K562 (cell line): ENCODE measurements at regions not wholly inside any gene's neighbourhood (a gene's known extent, or its start where the extent isn't known, plus 50 kb on each side); places are given as distances from the start of the nearest gene placed in this dataset.
"Not testable (repeated sequence)": the region's sequence is repeated elsewhere in the genome, so short reads cannot be mapped to it uniquely, and the experiment has no call there.

Experiments used
- ATAC-seq: fragments of 200-7000 bp; cut with Tn5 transposase; 3 replicates; pipeline ENCODE4 v1.9.1; 2020; ENCODE audit warnings: moderate library complexity
- BruUV-seq: library from RNA; stranded (reverse); fragments of 400-500 nt; replicated peaks from 2 replicates; lab custom pipeline; 2021; lab: Mats Ljungman, UMichigan
- CTCF ChIA-PET: fragments of 300-600 bp; formaldehyde crosslinking; extraction: SDS; loops from one replicate; lab custom pipeline; 2021; ENCODE audit warnings: low intra/inter-chr PET ratio; lab: Yijun Ruan, JAX
- POLR2A ChIA-PET: fragments of 300-600, 350-650 bp; sonication (Branson Sonifier 250); formaldehyde crosslinking; extraction: SDS; loops from one replicate; lab custom pipeline; 2021; ENCODE audit warnings: antibody characterized with exemption, inconsistent platforms; lab: Yijun Ruan, JAX
- DNase-seq, 4 experiments: peaks; one replicate each; pipeline versions ENCODE4 v3.0.0 to v3.0.0-alpha.2; 2011 to 2018; ENCODE audit warnings: low spot score in 3 of 4, mixed read lengths in 3 of 4; ENCODE audit errors: extremely low read depth in 1 of 4
- FAIRE-seq: peaks from 2 replicates; lab custom pipeline; 2011; peaks lifted over from hg19 to GRCh38; lab: Jason Lieb, UNC
- H2AFZ ChIP-seq: 2 replicates; pipeline ENCODE4 v1.6.0; 2011; ENCODE audit warnings: low read depth, low read length, control low read depth, inconsistent platforms
- H3K27ac ChIP-seq: fragments of 200-600 bp; 3 replicates; pipeline ENCODE4 v1.8.0; 2011; ENCODE audit warnings: low read depth, mild to moderate bottlenecking, control low read depth, inconsistent platforms, low read length, moderate library complexity, mixed read lengths; ENCODE audit errors: extremely low read depth
- H3K27me3 ChIP-seq, 2 experiments: fragments of 300-600 bp in 1 of 2; 2 replicates in 1 of 2; 3 replicates in 1 of 2; pipeline versions ENCODE4 v1.6.0 to v1.8.0; 2011; ENCODE audit warnings: inconsistent platforms in 2 of 2, low read length in 2 of 2, mild to moderate bottlenecking in 1 of 2, mixed read lengths in 1 of 2, moderate library complexity in 1 of 2; ENCODE audit not compliant: control insufficient read depth in 2 of 2, insufficient read depth in 2 of 2
- H3K36me3 ChIP-seq: fragments of 300-600 bp; 3 replicates; pipeline ENCODE4 v1.8.0; 2011; ENCODE audit warnings: mild to moderate bottlenecking, low read length, inconsistent platforms; ENCODE audit not compliant: control insufficient read depth, insufficient read depth
- H3K4me1 ChIP-seq, 2 experiments: fragments of 200-600 bp in 1 of 2; replicated peaks in 1 of 2; 2 replicates in 1 of 2; 3 replicates in 1 of 2; pipeline versions ENCODE4 v1.5.1 to v1.8.0; 2011; ENCODE audit warnings: inconsistent platforms in 2 of 2, low read length in 2 of 2, mild to moderate bottlenecking in 1 of 2, mixed read lengths in 1 of 2, moderate library complexity in 1 of 2; ENCODE audit not compliant: control insufficient read depth in 2 of 2, insufficient read depth in 2 of 2
- H3K4me2 ChIP-seq: 2 replicates; pipeline ENCODE4 v1.6.1; 2011; ENCODE audit warnings: low read length, control low read depth, inconsistent platforms, mixed read lengths; ENCODE audit not compliant: insufficient read depth
- H3K4me3 ChIP-seq: fragments of 200-600 bp; sonication (generic), shearing (Covaris generic); 2 replicates; pipeline ENCODE4 v1.5.1; 2016; ENCODE audit warnings: control low read depth, inconsistent platforms
- H3K79me2 ChIP-seq: fragments of 200-600 bp; 3 replicates; pipeline ENCODE4 v1.8.0; 2011; ENCODE audit warnings: low read length, inconsistent platforms; ENCODE audit not compliant: control insufficient read depth, insufficient read depth
- H3K9ac ChIP-seq, 2 experiments: 2 replicates each; pipeline versions ENCODE4 v1.6.0 to v1.6.1; 2011; ENCODE audit warnings: low read depth in 2 of 2, low read length in 2 of 2, control low read depth in 1 of 2, inconsistent platforms in 1 of 2, mild to moderate bottlenecking in 1 of 2, mixed read lengths in 1 of 2; ENCODE audit not compliant: insufficient read depth in 1 of 2
- H3K9me1 ChIP-seq: one replicate; pipeline ENCODE4 v1.6.0; 2011; ENCODE audit warnings: inconsistent platforms, mild to moderate bottlenecking, low read length, moderate library complexity; ENCODE audit not compliant: control insufficient read depth, insufficient read depth
- H3K9me3 ChIP-seq: replicated peaks from 2 replicates; pipeline ENCODE4 v1.5.1; 2011; ENCODE audit warnings: low read depth, low read length, inconsistent platforms; ENCODE audit not compliant: control insufficient read depth, insufficient read depth
- H4K20me1 ChIP-seq: replicated peaks from 2 replicates; pipeline ENCODE4 v1.6.1; 2011; ENCODE audit warnings: low read length, inconsistent platforms, mixed read lengths; ENCODE audit not compliant: control insufficient read depth, insufficient read depth
- RBM15 ChIP-seq: fragments of 200-400 bp; formaldehyde crosslinking; IDR thresholded peaks from 2 replicates; pipeline ENCODE4 v1.6.1; 2018; ENCODE audit warnings: mild to moderate bottlenecking, low read length, moderate library complexity; ENCODE audit not compliant: insufficient read depth
- RBM25 ChIP-seq: fragments of 200-400 bp; formaldehyde crosslinking; IDR thresholded peaks from 2 replicates; pipeline ENCODE4 v1.6.1; 2018; ENCODE audit warnings: low read length, low read depth, moderate library complexity; ENCODE audit not compliant: severe bottlenecking
- WGBS: fragments of 100-300 bp; shearing (Covaris generic); methylation state at CpG from one replicate; pipeline ENCODE4 v1.1.6; 2016; ENCODE audit warnings: low coverage, mixed read lengths; ENCODE audit not compliant: insufficient coverage; ENCODE audit errors: missing lambda C conversion rate; 5-methylcytosine and 5-hydroxymethylcytosine counted together
- in situ Hi-C: fragments of 300-500 bp; cut with MboI; formaldehyde crosslinking; loops from 4 replicates; pipeline ENCODE4 v1.15.0; 2018; ENCODE audit warnings: inconsistent platforms, mixed read lengths
- intact Hi-C: fragments of 100-400 bp; cut with micrococcal nuclease; formaldehyde crosslinking; loops from 2 replicates; pipeline ENCODE4 v1.14.2; 2022

DNA sequence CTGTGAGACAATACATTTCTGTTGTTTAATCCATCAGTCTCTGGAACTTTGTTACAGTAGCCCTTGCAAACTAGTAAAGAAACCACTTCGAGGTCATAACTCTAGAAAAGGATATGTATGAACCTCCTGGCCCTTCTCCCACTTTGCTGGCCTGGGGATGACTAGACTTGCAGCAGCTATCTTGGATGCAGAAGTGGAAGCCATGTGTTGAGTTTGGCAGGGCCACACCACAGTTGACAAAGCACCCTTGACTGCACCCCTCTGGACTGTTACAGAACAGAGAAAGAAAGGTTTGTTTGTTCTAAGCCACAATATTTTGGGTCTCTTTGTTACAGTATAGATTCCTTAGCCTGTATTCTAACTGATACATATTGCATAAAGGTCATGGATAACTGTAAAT is 183.2 kb upstream of the TAS2R1 start:
- H3K4me3 ChIP-seq, result no peak overlapping the region
- FAIRE-seq, result no peak
- DNase-seq, result no peak
- H4K20me1 ChIP-seq, result no peaks in the 10 kb centered on the region
- no TSS peak for BruUV-seq
- no peak for TF ChIP-seq RBM15
- H2AFZ ChIP-seq, result no peak overlapping the region
- H3K4me1 ChIP-seq, result no peaks in the 10 kb centered on the region
- ChIA-PET CTCF (no interaction called here), POLR2A (no interaction called here)
- ATAC-seq, result no peak
- intact Hi-C loops (no loop called here), in situ Hi-C loops (no loop called here)
- H3K27ac ChIP-seq, result no peak overlapping the region
- no peak overlapping the region for H3K9ac ChIP-seq
- H3K9me3 ChIP-seq, result no peaks in the 10 kb centered on the region
- H3K9me1 ChIP-seq, result no peaks in the 10 kb centered on the region
- 0% methylated on average over 1 of the region's 1 CpG for WGBS
- no peaks in the 10 kb centered on the region for H3K36me3 ChIP-seq
- H3K27me3 ChIP-seq, result no peaks in the 10 kb centered on the region
- H3K79me2 ChIP-seq, result no peaks in the 10 kb centered on the region
- no peak overlapping the region for H3K4me2 ChIP-seq

DNA sequence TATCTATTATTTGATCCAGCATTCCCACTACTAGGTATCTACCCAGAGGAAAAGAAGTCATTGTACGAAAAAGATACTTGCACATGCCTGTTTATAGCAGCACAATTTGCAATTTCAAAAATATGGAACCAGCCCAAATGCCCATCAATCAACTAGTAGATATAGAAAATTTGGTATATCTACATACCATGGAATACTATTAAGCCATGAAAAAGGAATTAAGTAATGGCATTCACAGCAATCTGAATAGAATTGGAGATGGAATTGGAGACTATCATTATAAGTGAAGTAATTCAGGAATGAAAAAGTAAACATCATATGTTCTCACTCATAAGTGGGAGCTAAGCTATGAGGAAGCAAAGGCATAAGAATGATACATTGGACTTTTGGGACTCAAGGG is 177.2 kb upstream of the TAS2R1 start:
- H3K4me3 ChIP-seq, H3K36me3 ChIP-seq, H3K27me3 ChIP-seq, H2AFZ ChIP-seq, H3K9me3 ChIP-seq, H4K20me1 ChIP-seq, FAIRE-seq, H3K4me1 ChIP-seq, intact Hi-C loops, in situ Hi-C loops, ATAC-seq, CTCF ChIA-PET, H3K9ac ChIP-seq, H3K79me2 ChIP-seq, H3K9me1 ChIP-seq, H3K27ac ChIP-seq, DNase-seq, BruUV-seq, H3K4me2 ChIP-seq, POLR2A ChIA-PET: not testable (repeated sequence)
- peak; percentile 32 for TF ChIP-seq RBM25
- WGBS, result 5% methylated on average over 1 of the region's 1 CpG
